Hepatocyte (in vitro differentiated cells): ENCODE measurements at regions not wholly inside any gene's neighbourhood (a gene's known extent, or its start where the extent isn't known, plus 50 kb on each side); places are given as distances from the start of the nearest gene placed in this dataset.
"Not testable (repeated sequence)": the region's sequence is repeated elsewhere in the genome, so short reads cannot be mapped to it uniquely, and the experiment has no call there.

Source experiments
- DNase-seq: peaks from one replicate; pipeline ENCODE4 v3.0.0-alpha.2; 2016; ENCODE audit warnings: low spot score
- H2AFZ ChIP-seq: fragments of 200-600 bp; sonication (generic); 2 replicates; pipeline ENCODE4 v1.6.0; 2016; ENCODE audit warnings: antibody characterized with exemption, mild to moderate bottlenecking
- H3K27ac ChIP-seq: fragments of 200-600 bp; sonication (generic); 2 replicates; pipeline ENCODE4 v1.5.1; 2016; ENCODE audit warnings: mild to moderate bottlenecking
- H3K27me3 ChIP-seq: fragments of 200-600 bp; sonication (generic); 2 replicates; pipeline ENCODE4 v1.6.1; 2016
- H3K36me3 ChIP-seq: fragments of 200-600 bp; sonication (generic); replicated peaks from 2 replicates; pipeline ENCODE4 v1.5.1; 2016; ENCODE audit warnings: low read depth; ENCODE audit not compliant: insufficient read depth
- H3K4me1 ChIP-seq: fragments of 200-600 bp; sonication (generic); 2 replicates; pipeline ENCODE4 v1.5.1; 2016; ENCODE audit warnings: mild to moderate bottlenecking, moderate library complexity; ENCODE audit not compliant: insufficient read depth
- H3K4me2 ChIP-seq: fragments of 200-600 bp; sonication (generic); 2 replicates; pipeline ENCODE4 v1.6.0; 2016
- H3K4me3 ChIP-seq: fragments of 200-600 bp; sonication (generic); 2 replicates; pipeline ENCODE4 v1.5.1; 2016; ENCODE audit warnings: mild to moderate bottlenecking
- H3K79me2 ChIP-seq: fragments of 200-600 bp; sonication (generic); 2 replicates; pipeline ENCODE4 v1.6.0; 2017; ENCODE audit warnings: mild to moderate bottlenecking
- H3K9me2 ChIP-seq: fragments of 200-600 bp; sonication (generic); replicated peaks from 2 replicates; pipeline ENCODE4 v1.6.0; 2017; ENCODE audit warnings: mild to moderate bottlenecking; ENCODE audit not compliant: insufficient read depth
- H3K9me3 ChIP-seq: fragments of 200-600 bp; sonication (generic); 2 replicates; pipeline ENCODE4 v1.5.1; 2016; ENCODE audit warnings: low read depth, mild to moderate bottlenecking
- H4K20me1 ChIP-seq: fragments of 200-600 bp; sonication (generic); 2 replicates; pipeline ENCODE4 v1.6.0; 2016; ENCODE audit warnings: mild to moderate bottlenecking; ENCODE audit not compliant: insufficient read depth, poor library complexity, severe bottlenecking
- CTCF ChIP-seq: fragments of 200-600 bp; sonication (generic); IDR thresholded peaks from 2 replicates; pipeline ENCODE4 v1.5.1; 2016; ENCODE audit warnings: antibody characterized with exemption, mild to moderate bottlenecking; ENCODE audit not compliant: poor library complexity
- EZH2 ChIP-seq: fragments of 200-600 bp; sonication (generic); IDR thresholded peaks from 2 replicates; pipeline ENCODE4 v1.6.1; 2016; ENCODE audit warnings: antibody characterized with exemption, mild to moderate bottlenecking, borderline replicate concordance
- EZH2phosphoT487 ChIP-seq: fragments of 200-600 bp; sonication (generic); IDR thresholded peaks from one replicate; pipeline ENCODE4 v1.6.1; 2018; ENCODE audit warnings: antibody characterized with exemption, mild to moderate bottlenecking, low read depth, moderate library complexity; ENCODE audit not compliant: unreplicated experiment, severe bottlenecking
- WGBS: methylation state at CpG from one replicate; pipeline ENCODE4 v1.1.6; 2016; ENCODE audit warnings: low lambda C conversion rate; ENCODE audit errors: missing lambda C conversion rate; 5-methylcytosine and 5-hydroxymethylcytosine counted together

- Histone ChIP-seq H3K27ac (no peak overlapping the region), H3K4me2 (no peak overlapping the region), H3K4me1 (peaks cover 23% of the 10 kb centered on the region), H3K27me3 (no peaks in the 10 kb centered on the region), H3K4me3 (no peak overlapping the region), H3K79me2 (no peaks in the 10 kb centered on the region), H4K20me1 (no peaks in the 10 kb centered on the region), H3K9me3 (no peaks in the 10 kb centered on the region), H2AFZ (no peak overlapping the region), H3K9me2 (no peaks in the 10 kb centered on the region), H3K36me3 (no peaks in the 10 kb centered on the region)
- TF ChIP-seq EZH2 (no peak), EZH2phosphoT487 (no peak), CTCF (no peak)
- 92% methylated on average over 12 of the region's 12 CpGs for WGBS
- DNase-seq = no peak
These were observed 339.7 kb downstream of the THBS2 start for GRCh38 chr6:168913866-168914469.

GRCh38 chr6:168913231-168913865 lies 340.3 kb downstream of the THBS2 start:
- H4K20me1 ChIP-seq, H2AFZ ChIP-seq, DNase-seq, H3K27ac ChIP-seq, H3K4me2 ChIP-seq, H3K9me3 ChIP-seq, H3K9me2 ChIP-seq, H3K79me2 ChIP-seq, H3K4me3 ChIP-seq, H3K36me3 ChIP-seq, H3K27me3 ChIP-seq: not testable (repeated sequence)
- WGBS = 78% methylated on average over 11 of the region's 11 CpGs
- H3K4me1 ChIP-seq = peaks cover 23% of the 10 kb centered on the region

- no peak for TF ChIP-seq EZH2
- no peak overlapping the region for H3K4me3 ChIP-seq
- no peaks in the 10 kb centered on the region for H3K4me1 ChIP-seq
- WGBS = 94% methylated on average over 10 of the region's 10 CpGs
- H3K27me3 ChIP-seq = no peaks in the 10 kb centered on the region
- no peak overlapping the region for H2AFZ ChIP-seq
- H3K4me2 ChIP-seq = no peak overlapping the region
- no peaks in the 10 kb centered on the region for H3K9me2 ChIP-seq
- no peaks in the 10 kb centered on the region for H3K36me3 ChIP-seq
- no peaks in the 10 kb centered on the region for H3K9me3 ChIP-seq
- H3K79me2 ChIP-seq = no peaks in the 10 kb centered on the region
- no peak overlapping the region for H3K27ac ChIP-seq
- H4K20me1 ChIP-seq = no peaks in the 10 kb centered on the region
- DNase-seq = no peak
These were observed 344.4 kb downstream of the THBS2 start for GRCh38 chr6:168909288-168909687.

- H3K79me2 ChIP-seq = no peaks in the 10 kb centered on the region
- DNase-seq = no peak
- H3K9me2 ChIP-seq = no peaks in the 10 kb centered on the region
- no peak overlapping the region for H3K4me3 ChIP-seq
- no peaks in the 10 kb centered on the region for H3K36me3 ChIP-seq
- 86% methylated on average over 5 of the region's 5 CpGs for WGBS
- no peaks in the 10 kb centered on the region for H4K20me1 ChIP-seq
- H3K4me2 ChIP-seq = no peak overlapping the region
- H3K9me3 ChIP-seq = no peaks in the 10 kb centered on the region
- no peaks in the 10 kb centered on the region for H3K27me3 ChIP-seq
- TF ChIP-seq CTCF (peak; percentile 32), EZH2phosphoT487 (no peak)
- no peak overlapping the region for H3K27ac ChIP-seq
- H3K4me1 ChIP-seq = no peaks in the 10 kb centered on the region
- no peak overlapping the region for H2AFZ ChIP-seq
These were observed 344.8 kb downstream of the THBS2 start for GRCh38 chr6:168908887-168909286.
